HK-2 (cell line): ENCODE measurements at regions not wholly inside any gene's neighbourhood (a gene's known extent, or its start where the extent isn't known, plus 50 kb on each side); places are given as distances from the start of the nearest gene placed in this dataset.

ENCODE experiments used
- DNase-seq: peaks from one replicate; pipeline ENCODE4 v3.0.0-alpha.2; 2018; ENCODE audit not compliant: unreplicated experiment

- no peak for DNase-seq
Measured at GRCh38 chr9:21668516-21668915, 133.9 kb upstream of the MTAP start.

GRCh38 chr9:21669701-21670100, 132.7 kb upstream of the MTAP start:
- DNase-seq: no peak

- no peak for DNase-seq
Measured at GRCh38 chr9:21670374-21670773, 132.1 kb upstream of the MTAP start.

- no peak for DNase-seq
Measured at GRCh38 chr9:21672140-21672539, 130.3 kb upstream of the MTAP start.

- DNase-seq: no peak
Measured at GRCh38 chr9:21672761-21673160, 129.7 kb upstream of the MTAP start.

GRCh38 chr9:21674894-21675293, 127.5 kb upstream of the MTAP start:
- DNase-seq: no peak

GRCh38 chr9:21677387-21677786, 125.0 kb upstream of the MTAP start:
- no peak for DNase-seq

GRCh38 chr9:21677834-21678233, 124.6 kb upstream of the MTAP start:
- no peak for DNase-seq

- no peak for DNase-seq
Measured at GRCh38 chr9:21679432-21679831, 123.0 kb upstream of the MTAP start.

- DNase-seq: no peak
Measured at GRCh38 chr9:21680590-21680989, 121.8 kb upstream of the MTAP start.

- no peak for DNase-seq
Measured at GRCh38 chr9:21681641-21682040, 120.8 kb upstream of the MTAP start.

- no peak for DNase-seq
Measured at GRCh38 chr9:21682381-21682780, 120.1 kb upstream of the MTAP start.

- no peak for DNase-seq
Measured at GRCh38 chr9:21682981-21683380, 119.5 kb upstream of the MTAP start.

GRCh38 chr9:21683484-21684175, 118.8 kb upstream of the MTAP start:
- DNase-seq: no peak

- no peak for DNase-seq
Measured at GRCh38 chr9:21684231-21684630, 118.2 kb upstream of the MTAP start.

- DNase-seq: peak; percentile 49
Measured at GRCh38 chr9:21684831-21685362, 117.5 kb upstream of the MTAP start.

GRCh38 chr9:21685502-21685901, 116.9 kb upstream of the MTAP start:
- DNase-seq: no peak

- DNase-seq: no peak
Measured at GRCh38 chr9:21686738-21687137, 115.7 kb upstream of the MTAP start.

- DNase-seq: no peak
Measured at GRCh38 chr9:21687351-21687750, 115.1 kb upstream of the MTAP start.

- DNase-seq: no peak
Measured at GRCh38 chr9:21688108-21689102, 114.0 kb upstream of the MTAP start.

- no peak for DNase-seq
Measured at GRCh38 chr9:21689854-21690253, 112.6 kb upstream of the MTAP start.

- no peak for DNase-seq
Measured at GRCh38 chr9:21690561-21690960, 111.9 kb upstream of the MTAP start.

- DNase-seq: no peak
Measured at GRCh38 chr9:21692390-21692789, 110.0 kb upstream of the MTAP start.
